ENCODE measurements at regions not wholly inside any gene's neighbourhood (a gene's known extent, or its start where the extent isn't known, plus 50 kb on each side); places are given as distances from the start of the nearest gene placed in this dataset.

- DNase-seq (no peak), ATAC-seq (ENCODE audit: low FRiP score in 2 of 2) (no peak)
- H3K27ac ChIP-seq: no peak overlapping the region
- H3K4me3 ChIP-seq: no peak overlapping the region
- no peaks in the 10 kb centered on the region for H3K27me3 ChIP-seq
- TF ChIP-seq POLR2AphosphoS5 (IDR thresholded peaks at IDR 0.05) (no peak), EP300 (IDR thresholded peaks at IDR 0.05) (no peak), POLR2A (IDR thresholded peaks at IDR 0.05) (no peak)
- TF ChIP-seq, protein P1, sequence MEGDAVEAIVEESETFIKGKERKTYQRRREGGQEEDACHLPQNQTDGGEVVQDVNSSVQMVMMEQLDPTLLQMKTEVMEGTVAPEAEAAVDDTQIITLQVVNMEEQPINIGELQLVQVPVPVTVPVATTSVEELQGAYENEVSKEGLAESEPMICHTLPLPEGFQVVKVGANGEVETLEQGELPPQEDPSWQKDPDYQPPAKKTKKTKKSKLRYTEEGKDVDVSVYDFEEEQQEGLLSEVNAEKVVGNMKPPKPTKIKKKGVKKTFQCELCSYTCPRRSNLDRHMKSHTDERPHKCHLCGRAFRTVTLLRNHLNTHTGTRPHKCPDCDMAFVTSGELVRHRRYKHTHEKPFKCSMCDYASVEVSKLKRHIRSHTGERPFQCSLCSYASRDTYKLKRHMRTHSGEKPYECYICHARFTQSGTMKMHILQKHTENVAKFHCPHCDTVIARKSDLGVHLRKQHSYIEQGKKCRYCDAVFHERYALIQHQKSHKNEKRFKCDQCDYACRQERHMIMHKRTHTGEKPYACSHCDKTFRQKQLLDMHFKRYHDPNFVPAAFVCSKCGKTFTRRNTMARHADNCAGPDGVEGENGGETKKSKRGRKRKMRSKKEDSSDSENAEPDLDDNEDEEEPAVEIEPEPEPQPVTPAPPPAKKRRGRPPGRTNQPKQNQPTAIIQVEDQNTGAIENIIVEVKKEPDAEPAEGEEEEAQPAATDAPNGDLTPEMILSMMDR (IDR thresholded peaks at IDR 0.05): no peak
- WGBS, 2 donors: 70 to 89% methylated on average over 2 of the region's 2 CpGs
- H3K9me3 ChIP-seq: no peaks in the 10 kb centered on the region
- H3K4me1 ChIP-seq: peaks cover 0 to 3% (median 0%) of the 10 kb centered on the region in 4 donors
- no peaks in the 10 kb centered on the region for H3K36me3 ChIP-seq
These were observed 86.1 kb upstream of the SPON1 start for GRCh38 chr11:13876423-13876822.

DNA sequence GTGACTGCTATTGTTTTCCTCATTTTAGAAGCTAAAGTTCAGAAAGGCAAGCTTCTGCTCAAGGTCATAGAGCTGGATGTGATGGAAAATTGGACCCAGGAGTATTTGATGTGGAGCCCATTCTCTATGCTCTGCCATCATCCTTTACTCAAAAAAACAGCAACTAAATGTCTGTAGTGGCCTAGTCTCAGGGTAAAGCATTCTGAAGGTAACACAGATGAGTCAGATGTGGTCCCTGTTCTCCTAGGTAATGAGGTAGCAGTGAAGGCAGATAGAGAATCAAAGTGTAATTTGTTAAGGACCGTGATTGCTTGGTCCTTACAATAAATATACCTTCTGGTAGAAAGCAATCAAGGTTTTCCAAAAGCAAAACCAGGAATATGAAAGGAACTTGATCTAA is 84.4 kb upstream of the SPON1 start:
- Histone ChIP-seq H3K27ac (no peak overlapping the region), H3K27me3 (no peaks in the 10 kb centered on the region), H3K36me3 (no peaks in the 10 kb centered on the region), H3K4me1 (peaks cover 0 to 8% (median 0%) of the 10 kb centered on the region in 4 donors), H3K9me3 (no peaks in the 10 kb centered on the region), H3K4me3 (no peak overlapping the region)
- no peak for ATAC-seq (ENCODE audit: low FRiP score in 2 of 2)
- TF ChIP-seq, protein P1 (IDR thresholded peaks at IDR 0.05): no peak
- TF ChIP-seq POLR2AphosphoS5 (IDR thresholded peaks at IDR 0.05): no peak
- TF ChIP-seq EP300 (IDR thresholded peaks at IDR 0.05): no peak
- no peak for TF ChIP-seq POLR2A (IDR thresholded peaks at IDR 0.05)
- DNase-seq: no peak
- WGBS, 2 donors: 76 to 100% methylated on average over 1 of the region's 1 CpG

DNA sequence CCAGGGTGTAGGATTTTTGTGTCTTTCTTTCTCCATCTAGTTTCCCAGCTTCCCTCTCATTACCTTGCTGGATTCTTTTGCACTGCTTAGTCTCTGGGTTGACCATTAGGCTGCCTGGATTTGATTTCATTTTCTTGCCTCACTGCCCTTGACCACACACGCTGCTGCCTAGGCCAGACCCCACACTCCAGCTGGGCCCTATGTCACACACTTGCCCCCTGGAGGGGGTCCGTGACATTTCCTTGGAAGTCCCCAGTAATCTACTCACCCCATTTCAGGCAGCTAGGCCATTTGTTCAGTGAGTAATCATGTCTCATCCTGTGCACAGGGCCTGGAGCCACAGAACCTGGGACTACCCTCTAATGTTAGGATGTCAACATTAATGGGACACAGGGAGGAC is 81.9 kb upstream of the SPON1 start:
- H3K9me3 ChIP-seq: no peaks in the 10 kb centered on the region
- TF ChIP-seq POLR2A (IDR thresholded peaks at IDR 0.05) (no peak), POLR2AphosphoS5 (IDR thresholded peaks at IDR 0.05) (no peak), EP300 (IDR thresholded peaks at IDR 0.05) (no peak)
- TF ChIP-seq, protein P1 (IDR thresholded peaks at IDR 0.05): no peak
- H3K4me3 ChIP-seq: no peak overlapping the region
- DNase-seq (no peak), ATAC-seq (ENCODE audit: low FRiP score in 2 of 2) (no peak)
- no peaks in the 10 kb centered on the region for H3K36me3 ChIP-seq
- no peak overlapping the region for H3K27ac ChIP-seq
- WGBS, 2 donors: 83 to 98% methylated on average over 2 of the region's 2 CpGs
- no peaks in the 10 kb centered on the region for H3K27me3 ChIP-seq
- H3K4me1 ChIP-seq: peaks cover 0 to 14% (median 0%) of the 10 kb centered on the region in 4 donors

- ATAC-seq (ENCODE audit: low FRiP score in 2 of 2): no peak
- Histone ChIP-seq H3K36me3 (no peaks in the 10 kb centered on the region), H3K4me1 (peaks cover 0 to 14% (median 0%) of the 10 kb centered on the region in 4 donors), H3K9me3 (no peaks in the 10 kb centered on the region), H3K27ac (no peak overlapping the region), H3K27me3 (no peaks in the 10 kb centered on the region), H3K4me3 (no peak overlapping the region)
- WGBS, 2 donors: 73 to 88% methylated on average over 7 to 10 of the region's 10 CpGs
- DNase-seq: peak in 1 of 2 donors; percentile 39
- TF ChIP-seq POLR2AphosphoS5 (IDR thresholded peaks at IDR 0.05) (no peak), EP300 (IDR thresholded peaks at IDR 0.05) (no peak)
These were observed 81.2 kb upstream of the SPON1 start for GRCh38 chr11:13881226-13881905.

DNA sequence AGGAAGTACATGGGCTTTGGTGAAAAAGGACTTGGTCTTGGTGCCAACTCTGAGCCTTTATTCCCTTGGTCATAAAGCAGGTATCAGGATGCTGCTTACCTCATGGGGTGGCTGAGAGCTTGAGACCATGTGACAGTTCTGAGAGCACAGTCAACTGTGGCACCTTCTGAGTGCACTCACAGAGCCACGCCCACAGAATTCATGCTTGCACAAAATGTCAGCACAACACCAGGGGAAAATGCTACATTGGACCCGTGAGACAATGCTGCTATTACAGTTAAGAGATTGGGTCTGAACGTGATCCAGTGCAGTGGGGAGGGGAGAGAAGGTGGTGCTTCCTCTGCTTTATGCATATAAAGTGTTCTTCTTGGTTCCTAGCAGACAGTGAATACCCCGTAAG is 79.5 kb upstream of the SPON1 start:
- peak in 1 of 2 donors; percentile 88 for DNase-seq
- Histone ChIP-seq H3K9me3 (no peaks in the 10 kb centered on the region), H3K4me1 (peaks cover 0 to 14% (median 0%) of the 10 kb centered on the region in 4 donors), H3K36me3 (no peaks in the 10 kb centered on the region), H3K27ac (no peak overlapping the region), H3K27me3 (no peaks in the 10 kb centered on the region), H3K4me3 (no peak overlapping the region)
- WGBS, 2 donors: 61 to 62% methylated on average over 4 of the region's 4 CpGs
- TF ChIP-seq, protein P1 (IDR thresholded peaks at IDR 0.05): no peak
- TF ChIP-seq POLR2A (IDR thresholded peaks at IDR 0.05) (no peak), POLR2AphosphoS5 (IDR thresholded peaks at IDR 0.05) (no peak), EP300 (IDR thresholded peaks at IDR 0.05) (no peak)
- peak; percentile 30 to 64 for ATAC-seq (ENCODE audit: low FRiP score in 2 of 2)

Measured in upper lobe of left lung (tissue), 6 donors.